Left colon (tissue), 2 donors: ENCODE measurements at regions not wholly inside any gene's neighbourhood (a gene's known extent, or its start where the extent isn't known, plus 50 kb on each side); places are given as distances from the start of the nearest gene placed in this dataset.

Experiments used
- ATAC-seq: fragments of 200-7000 bp; cut with Tn5 transposase; one replicate; pipeline ENCODE4 v1.9.1; 2020; ENCODE audit warnings: mild to moderate bottlenecking, moderate library complexity
- DNase-seq, 2 donors: peaks; one replicate each; pipeline ENCODE4 v3.0.0-alpha.2; 2020
- intact Hi-C, 2 donors: fragments of 100-400 bp; cut with DNase I in 1 of 2; cut with micrococcal nuclease in 1 of 2; formaldehyde crosslinking; loops; one replicate each; pipeline versions ENCODE4 v1.11.2 to v1.14.0; 2022; cut with DNase I, micrococcal nuclease
- donor health status: DM: no; HTN: no; CAD: no.
- donor health status: DM: yes; HTN: yes; CAD: no.

DNA sequence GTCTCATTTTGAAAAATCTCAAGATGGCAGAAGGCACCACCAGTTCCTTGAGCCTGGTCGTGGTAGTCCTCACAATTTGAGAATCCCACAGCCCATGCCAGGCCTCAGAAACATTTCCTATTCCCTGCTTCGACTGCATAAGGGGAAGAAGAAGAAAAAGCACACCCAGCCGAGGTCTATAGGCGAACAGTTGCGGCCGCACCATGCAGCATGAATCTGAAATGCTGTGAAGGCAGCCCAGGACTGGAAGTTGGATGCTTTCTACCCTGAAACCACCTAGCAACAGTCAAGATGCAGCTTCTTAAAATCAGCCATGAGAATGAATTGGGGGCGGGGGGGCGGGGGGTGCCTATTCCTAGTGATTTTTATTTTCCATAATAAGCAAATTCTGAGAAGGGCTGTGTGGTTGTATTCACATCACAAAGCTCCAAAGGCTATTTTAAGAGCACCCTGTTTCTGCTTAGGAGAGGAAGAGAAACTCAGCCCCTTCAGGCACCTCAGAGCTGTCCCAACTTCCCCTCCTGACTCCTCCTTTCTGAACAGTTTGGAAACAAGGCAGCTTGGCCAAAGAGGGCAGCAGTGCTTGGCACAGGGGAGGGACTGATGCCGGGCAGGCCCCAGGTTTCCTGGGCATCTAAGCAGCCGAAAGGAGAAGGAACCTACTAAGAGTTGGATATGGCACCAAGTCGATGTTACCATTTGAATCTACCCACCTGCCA lies 172.5 kb upstream of the FOXN3 start:
- intact Hi-C loops, result no loop called here
- peak in 1 of 2 donors; percentile 28 for DNase-seq
- no peak for ATAC-seq

DNA sequence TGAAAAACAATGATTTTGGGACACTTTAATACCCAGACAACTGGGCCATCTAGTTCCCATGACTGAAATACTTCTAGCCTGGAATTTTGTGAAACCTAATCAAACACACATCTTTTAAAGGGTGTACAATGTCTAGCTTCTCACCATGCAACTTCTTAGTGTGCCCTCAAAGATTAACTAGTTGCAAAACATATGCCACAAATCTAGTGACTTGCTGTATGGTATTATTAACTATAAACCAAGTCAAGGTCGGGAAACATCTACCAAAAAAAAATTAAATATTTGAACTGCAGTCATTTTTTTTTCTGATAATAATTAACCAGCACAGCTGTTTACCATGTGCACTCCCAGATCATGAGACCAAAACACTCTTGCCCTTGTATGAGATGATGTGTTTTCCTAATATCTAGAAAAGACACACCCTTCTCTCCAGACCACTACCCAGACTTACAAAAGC lies 171.8 kb upstream of the FOXN3 start:
- no peak for ATAC-seq

DNA sequence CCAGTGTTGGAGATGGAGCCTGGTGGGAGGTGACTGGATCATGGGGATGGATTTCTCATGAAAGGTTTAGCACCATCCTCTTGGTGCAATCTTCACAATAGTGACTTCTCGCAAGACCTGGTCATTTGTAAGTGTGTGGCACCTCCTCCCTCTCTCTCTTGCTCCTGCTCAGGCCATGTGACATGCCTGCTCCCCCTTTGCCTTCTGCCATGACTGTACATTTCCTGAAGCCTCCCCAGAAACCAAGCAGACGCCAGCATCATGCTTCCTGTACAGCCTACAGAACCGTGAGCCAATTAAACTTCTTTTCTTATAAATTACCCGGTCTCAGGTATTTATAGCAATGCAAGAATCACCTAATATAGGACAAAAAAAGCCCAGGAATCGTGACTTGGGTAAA lies 171.0 kb upstream of the FOXN3 start:
- no peak for ATAC-seq
- intact Hi-C loops, result no loop called here
- DNase-seq, result no peak

More for the DNA sequence above, 171.8 kb upstream of the FOXN3 start:
- intact Hi-C loops, result no loop called here
- no peak for DNase-seq

DNA sequence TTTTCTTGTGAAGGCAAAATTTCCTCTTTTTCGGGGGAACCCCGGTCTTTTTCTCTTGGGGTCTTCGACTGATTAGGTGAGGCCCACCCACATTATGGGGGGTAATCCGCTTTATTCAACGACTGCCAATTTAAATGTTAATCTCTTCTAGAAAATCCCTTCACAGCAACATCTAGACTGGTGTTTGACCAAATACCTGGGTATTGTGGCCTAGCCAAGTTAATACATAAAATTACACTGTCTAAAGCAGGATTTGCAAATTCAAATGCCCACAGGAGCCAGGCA lies 170.0 kb upstream of the FOXN3 start:
- ATAC-seq (no peak), DNase-seq (no peak)
- intact Hi-C loops, result no loop called here

DNA sequence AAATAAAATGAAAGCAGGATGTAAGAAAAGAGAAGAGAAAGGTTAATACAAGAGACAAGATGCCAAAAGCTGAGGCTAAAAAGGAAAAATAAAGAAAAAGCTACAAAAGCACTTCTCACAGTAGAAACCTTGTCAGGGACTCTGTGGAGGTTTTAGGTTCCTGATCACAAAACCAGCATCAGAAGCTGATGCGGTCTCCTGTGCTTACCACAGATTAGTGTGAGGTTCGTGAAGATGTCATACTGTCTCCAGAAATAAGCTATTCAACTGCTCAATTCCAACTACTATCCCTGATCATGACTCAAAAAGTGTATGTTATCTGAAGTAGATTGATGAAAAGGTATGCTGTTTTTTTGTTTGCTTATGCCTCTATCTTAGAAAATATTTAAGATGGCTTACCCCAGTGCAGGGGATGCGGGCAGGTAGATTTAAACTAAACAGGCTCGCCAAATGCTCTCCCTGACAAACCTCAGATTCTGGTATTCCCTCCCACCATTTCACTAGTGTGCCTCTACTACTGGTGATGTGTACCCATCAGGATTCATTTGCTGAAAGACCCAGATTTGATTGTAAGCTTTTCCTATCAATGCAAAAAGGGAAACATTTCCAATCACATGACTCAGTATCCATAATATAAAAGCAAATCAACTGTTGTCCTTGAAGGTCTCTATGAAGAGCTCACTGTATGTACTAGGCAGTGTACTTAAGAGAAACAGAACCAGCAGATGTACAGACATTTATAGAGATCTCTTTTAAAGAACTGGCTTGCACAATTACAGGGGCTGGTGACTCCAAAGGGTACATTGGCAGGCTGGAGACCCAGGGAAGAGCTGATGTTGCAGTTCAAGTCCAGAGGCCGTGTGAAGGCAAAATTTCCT lies 169.5 kb upstream of the FOXN3 start:
- ATAC-seq (no peak), DNase-seq (no peak)
- intact Hi-C loops, result no loop called here

DNA sequence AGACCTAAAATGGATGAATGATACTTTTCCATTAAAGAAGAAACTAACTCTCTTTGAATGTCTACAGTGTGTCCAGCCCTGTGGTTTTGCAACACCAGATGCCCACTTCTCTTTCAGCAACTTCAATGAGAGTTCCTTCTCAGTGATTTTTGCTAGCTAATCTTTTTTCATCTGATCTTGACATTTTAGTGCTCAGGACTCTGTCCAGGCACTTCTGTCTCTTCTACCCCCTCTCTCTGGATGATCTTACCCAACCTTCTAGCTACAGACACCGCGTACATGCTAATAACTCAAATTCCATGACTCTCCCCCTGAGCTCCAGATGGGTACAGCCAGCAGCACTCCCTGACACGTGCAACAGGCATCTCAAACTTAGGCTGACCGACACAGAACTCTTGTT lies 161.1 kb upstream of the FOXN3 start:
- DNase-seq (no peak), ATAC-seq (no peak)
- intact Hi-C loops, result no loop called here

DNA sequence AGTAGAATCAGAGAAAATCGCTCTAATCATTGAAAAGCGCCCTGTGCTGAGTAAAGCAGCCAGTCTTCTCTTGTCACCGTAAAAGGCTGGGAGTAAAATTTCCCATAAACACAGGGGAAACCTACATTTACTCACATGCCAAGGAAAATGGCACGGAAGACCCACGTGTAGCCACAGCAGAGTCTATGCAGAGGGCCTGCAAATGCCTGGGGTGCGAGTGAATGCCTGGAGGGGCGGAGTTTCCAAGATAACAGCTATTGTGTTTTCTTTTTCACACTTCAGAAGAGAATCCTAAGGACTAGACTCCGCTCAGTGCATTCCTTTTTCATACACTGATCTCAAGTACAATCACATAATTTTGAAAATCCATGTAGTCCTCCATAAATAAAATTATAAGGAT lies 159.9 kb upstream of the FOXN3 start:
- DNase-seq (no peak), ATAC-seq (no peak)
- intact Hi-C loops, result no loop called here

DNA sequence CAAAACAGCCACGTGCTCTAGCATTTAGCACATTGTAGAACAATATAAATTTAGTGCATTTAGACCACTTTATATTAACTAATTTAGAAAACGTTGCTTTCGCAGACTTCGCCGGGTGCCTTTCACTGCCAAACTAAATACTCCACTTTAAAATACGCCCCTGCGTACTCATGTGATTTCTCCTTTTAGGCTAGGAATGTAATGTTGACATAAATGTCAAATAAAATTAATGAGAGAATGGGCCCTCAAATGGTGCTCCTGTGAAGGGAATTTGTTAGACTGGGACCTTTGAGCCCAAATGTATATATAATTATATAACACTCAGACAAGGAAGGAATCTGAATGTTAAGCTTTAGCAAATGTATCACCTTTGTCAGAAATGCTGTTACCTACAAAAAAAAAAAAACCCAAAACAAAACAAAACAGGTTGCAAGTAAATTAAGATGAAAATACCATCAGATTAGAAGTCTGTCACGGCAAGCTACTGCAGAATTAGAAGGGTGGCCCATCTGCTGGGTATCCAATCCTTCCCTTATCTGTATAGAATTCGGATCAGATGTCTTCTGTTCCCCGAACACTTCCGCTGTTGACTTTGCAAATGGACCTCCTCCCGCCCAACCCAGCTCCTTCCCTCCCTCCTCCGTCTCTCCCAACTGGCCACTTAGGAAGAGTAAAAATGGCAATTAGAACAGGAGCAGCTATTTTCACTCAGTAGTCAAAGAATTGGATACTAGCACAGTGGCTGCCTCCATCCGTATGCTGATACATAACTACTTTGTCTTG lies 159.3 kb upstream of the FOXN3 start:
- intact Hi-C loops, result no loop called here
- DNase-seq (no peak), ATAC-seq (no peak)

DNA sequence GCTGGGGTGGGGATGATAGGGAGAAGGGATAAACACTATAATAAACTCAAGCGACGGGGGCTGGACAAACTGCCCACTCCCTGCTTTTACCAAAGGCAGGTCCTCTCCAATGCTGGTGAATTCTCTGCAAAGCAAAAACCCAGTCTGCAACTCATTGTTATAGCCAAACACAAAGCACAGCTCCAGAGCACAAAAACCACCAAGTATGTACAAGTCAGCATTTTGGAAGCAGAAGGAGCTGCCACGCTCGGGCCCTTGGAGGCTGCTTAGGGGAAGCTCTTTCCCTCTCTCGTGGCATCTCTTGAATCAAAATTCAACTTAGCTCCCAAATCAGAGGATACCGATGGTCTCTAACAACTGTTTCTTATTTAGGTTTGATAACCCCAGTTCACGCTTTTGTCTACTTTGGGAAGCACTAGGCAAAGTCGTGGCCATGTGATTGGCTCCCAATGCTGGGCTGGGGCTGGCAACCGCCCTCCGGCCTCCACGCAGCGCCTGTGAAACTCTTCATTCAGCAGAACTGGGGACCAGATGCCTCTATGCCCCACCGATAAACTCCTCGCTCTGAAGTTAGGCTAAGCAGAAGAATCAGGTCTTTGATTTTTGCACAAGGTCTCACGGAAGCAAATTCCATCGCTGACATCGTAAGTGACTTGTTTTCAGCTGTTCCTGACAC lies 158.5 kb upstream of the FOXN3 start:
- no peak for DNase-seq

DNA sequence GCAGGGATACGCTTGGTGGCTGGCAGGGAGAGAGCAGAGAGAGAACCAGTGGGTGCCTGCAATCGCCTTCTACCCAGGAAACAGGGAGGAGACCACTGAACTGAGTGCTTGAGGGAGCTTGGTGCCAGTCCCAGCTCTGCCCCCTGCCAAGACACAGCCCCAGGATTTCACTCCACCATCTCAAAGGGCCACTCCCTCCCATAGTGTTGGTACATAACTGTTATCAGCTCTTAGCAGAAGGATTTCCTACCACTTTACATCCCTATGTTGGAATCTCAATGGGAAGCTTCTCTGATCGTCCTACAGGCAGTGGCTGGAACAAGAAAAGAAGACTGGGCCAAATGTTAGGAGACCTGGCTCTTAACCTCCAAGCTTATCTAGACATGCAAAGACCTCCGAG lies 157.4 kb upstream of the FOXN3 start:
- DNase-seq, result no peak
- ATAC-seq, result no peak
- intact Hi-C loops, result no loop called here

More for the DNA sequence above, 158.5 kb upstream of the FOXN3 start:
- intact Hi-C loops, result no loop called here
- ATAC-seq, result no peak

DNA sequence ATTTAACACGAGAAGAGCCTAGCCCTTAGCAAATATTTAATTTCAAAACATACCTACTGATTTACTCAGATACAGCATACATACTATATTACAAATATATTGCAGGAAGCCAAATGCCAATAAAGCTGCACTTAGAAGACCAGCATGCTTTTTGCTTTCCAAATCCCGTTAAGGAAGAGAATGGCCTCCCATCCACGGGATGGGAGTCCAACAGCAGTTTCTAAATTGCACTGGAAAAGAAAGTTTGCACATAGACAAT lies 156.3 kb upstream of the FOXN3 start:
- intact Hi-C loops, result no loop called here
- DNase-seq, result no peak
- ATAC-seq, result peak; percentile 77

DNA sequence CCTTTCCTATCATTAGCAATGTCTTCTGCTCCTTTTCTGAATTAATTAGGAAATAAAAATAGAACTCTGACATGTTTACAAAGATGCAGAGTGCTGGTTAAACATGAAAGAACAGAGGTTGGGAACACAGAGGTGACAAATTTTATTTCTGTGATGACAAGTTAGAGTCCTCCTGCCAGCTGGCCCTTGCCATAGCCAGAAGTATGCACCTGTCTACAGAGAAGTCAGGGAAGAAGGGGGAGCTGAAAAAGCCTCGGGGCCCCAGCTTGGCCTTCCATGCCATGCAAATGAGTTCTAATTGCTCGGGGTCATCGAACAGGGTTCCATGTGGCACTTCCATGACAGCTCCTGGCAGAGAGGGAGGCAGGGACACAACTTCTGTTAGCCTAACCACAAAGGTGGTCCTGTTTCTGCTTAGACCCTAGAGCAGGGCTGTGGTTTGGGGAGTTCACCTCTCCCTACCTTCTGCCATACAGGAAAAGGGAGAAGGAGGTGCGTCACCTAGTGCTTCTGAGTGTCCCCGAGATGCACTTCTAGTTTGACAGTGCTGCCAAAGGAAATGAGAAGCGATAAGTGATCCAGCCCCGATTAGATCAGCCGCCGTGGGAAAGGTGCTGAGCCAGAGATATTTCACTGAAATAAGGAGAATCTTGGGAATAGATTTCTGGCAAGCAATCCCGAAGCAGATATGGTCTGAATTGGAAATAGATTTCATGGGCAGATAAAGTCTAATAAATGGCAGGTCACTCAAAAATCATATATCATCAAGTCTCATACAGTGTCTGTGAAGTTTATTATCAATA lies 155.8 kb upstream of the FOXN3 start:
- DNase-seq (no peak), ATAC-seq (peak; percentile 73)
- intact Hi-C loops, result no loop called here

DNA sequence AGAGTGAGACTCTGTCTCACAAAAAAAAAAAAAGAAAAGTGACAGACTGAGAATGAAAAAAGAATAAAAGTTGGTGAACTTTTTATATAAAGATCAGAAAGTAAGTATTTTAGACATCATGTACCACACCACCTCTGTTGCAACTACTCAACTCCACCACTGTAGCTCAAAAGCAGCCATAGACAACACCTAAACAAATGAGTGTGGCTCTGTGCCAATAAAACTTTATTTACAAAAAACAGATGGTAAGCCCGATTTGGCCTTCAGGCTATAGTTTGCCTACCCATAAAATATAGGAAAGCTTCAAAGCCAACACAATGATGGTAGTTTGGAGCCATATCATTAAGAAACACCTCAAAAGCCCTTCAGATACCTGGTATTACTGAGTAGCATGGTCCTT lies 154.5 kb upstream of the FOXN3 start:
- DNase-seq, result no peak
- intact Hi-C loops, result no loop called here

DNA sequence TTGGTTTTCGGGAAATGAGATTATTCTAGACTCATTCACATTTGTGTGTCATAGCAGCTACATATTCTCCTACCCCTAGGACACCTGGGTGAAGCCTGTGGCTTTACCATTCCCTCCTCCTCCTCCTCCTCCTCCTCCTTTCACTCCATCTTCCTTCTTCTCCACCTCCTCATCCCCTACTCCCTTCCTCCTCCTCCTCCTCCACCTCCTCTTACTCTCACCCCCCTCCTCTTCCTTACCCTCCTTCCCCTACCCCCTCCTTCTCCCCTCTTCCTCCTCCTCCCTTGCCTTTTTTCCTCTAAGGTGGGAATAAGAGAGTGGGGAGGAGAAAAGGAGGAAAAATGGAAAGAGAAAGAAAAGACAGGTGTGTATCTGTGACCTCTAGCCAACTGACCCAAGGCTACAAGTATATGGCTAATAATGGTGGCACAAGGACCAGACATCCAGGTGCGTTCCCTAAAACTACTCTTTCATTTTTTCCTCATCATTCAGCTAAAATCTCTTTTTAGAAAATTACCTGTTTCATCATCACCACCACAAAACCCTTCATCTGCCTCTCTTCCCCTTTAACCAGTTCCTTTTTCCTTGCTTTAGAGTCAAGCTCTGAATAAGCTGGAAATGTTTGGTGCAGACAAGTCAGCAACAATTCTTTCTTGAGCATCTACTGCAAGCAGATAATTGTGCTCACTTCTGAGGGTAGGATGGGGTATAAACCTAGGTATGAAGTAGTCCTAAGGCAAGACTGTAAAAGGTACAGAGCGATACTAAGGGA lies 149.8 kb upstream of the FOXN3 start:
- intact Hi-C loops, result no loop called here
- ATAC-seq (no peak), DNase-seq (no peak)

More for the DNA sequence above, 154.5 kb upstream of the FOXN3 start:
- ATAC-seq, result peak; percentile 50

DNA sequence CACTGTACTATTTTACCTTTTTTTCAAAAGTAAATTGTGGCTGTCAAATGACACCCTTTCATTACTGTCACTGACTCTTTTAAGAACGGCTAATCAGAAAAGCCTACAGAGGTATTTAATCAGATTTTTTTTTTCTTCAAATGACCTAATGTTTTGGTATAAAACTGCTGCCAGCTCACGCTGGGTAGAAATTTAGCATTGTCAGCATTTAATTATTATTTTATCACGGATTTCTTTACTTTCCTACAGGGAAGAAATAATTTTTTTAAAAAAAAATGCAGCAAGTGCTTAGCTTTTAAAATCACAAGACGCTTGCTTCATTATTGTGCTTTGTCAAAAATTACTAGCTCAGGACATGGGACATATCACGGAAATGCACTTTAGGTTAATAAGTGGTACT lies 149.1 kb upstream of the FOXN3 start:
- DNase-seq (no peak), ATAC-seq (no peak)
- intact Hi-C loops, result no loop called here

DNA sequence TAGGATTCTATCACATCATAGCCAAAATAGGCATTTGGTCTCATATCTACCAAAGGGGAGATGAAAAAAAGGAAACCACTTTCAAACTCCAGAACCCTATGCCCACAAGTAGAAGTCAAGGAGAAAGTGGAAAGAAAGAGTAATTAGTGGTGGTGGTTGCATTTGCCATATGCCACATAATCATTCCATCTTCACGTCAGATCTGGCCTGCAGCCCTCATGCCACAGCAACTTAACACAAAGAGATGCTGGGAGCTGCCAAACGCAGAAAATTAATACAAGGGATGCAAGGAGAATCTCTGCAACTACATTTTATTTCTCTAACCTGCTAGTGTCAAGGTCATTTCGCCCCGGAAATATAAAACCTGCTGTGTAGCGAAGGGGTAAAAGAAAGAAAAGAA lies 148.6 kb upstream of the FOXN3 start:
- no peak for ATAC-seq
- no peak for DNase-seq
- intact Hi-C loops, result no loop called here

DNA sequence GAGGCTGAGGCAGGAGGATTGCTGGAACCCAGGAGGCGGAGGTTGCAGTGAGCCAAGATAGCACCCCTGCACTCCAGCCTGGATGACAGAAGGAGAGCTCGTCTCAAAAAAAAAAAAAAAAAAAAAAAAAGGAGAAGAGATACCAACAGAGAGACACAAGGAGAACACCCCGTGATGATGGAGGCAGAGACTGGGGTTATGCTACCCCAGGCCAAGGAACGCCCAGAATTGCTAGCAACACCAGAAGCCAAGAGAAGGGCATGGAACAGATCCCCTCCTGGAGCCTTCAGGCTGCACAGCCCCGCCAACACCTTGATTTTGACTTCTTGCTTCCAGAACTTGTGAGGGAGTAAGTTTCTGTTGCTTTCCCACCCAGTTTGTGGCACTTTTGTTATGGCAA lies 148.0 kb upstream of the FOXN3 start:
- DNase-seq (no peak), ATAC-seq (no peak)
- intact Hi-C loops, result no loop called here

DNA sequence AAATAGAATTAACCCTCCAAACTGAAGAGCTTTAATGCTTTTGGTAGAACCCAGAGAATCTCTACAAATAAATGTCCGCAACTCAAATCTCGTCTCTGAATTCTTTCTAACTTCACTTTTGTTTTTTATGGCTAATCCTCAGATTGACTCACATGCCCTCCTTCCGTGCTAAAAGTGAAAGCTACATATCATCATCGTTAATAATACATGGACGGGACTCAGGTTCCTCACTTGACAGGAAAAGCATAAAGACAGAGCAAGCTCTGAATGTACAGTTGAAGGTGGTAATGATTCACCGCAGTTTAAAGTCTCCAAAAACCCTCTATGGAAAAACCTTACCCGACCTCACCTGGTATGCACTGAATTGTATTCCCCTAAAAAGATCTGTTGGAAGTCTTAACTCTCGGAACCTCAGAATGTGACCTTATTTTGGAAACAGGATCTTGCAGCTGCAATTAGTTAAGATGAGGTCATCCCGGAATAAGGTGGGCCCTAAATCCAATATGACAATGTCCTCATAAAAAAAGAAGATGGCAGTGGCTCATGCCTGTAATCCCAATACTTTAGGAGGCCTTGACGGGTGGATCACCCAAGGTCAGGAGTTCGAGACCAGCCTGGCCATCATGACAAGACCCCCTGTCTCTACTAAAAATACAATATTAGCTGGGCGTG lies 147.4 kb upstream of the FOXN3 start:
- no peak for DNase-seq
- ATAC-seq, result no peak
- intact Hi-C loops, result no loop called here
